ENCODE measurements at regions not wholly inside any gene's neighbourhood (a gene's known extent, or its start where the extent isn't known, plus 50 kb on each side); places are given as distances from the start of the nearest gene placed in this dataset.

DNA sequence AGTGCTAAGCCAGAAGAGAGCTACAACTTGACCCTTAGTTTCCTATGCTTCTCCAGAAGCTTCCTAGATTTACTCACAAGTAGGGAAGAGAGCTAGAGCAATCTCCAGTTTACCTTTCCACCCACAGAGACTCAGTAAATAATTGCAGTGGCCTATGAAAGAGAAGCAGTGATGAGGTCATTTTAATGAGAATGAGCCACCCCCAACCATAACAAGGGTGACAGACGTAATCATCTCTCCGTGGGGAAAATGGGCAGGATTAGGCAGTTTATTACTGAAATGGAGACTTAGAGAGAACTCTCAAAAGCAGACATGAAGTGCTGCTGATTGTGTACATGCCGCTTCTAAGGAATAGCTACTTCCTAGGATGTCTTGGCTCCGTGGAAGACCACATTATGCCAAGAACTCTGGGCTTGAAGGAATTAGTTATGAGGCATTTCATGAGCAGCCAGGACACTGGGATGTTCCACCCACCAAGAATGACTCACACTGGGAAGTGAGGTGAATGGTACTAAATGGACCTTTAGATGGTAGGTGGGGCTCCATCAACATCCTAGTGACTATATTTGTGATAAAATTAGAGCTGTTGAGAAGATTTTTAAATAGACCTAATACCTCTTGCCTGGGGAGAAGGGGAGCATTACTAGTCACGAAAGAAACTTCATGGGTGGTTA is 160.9 kb downstream of the EDEM1 start:
- peaks cover 3% of the 10 kb centered on the region for H3K9me3 ChIP-seq (ENCODE audit: insufficient read depth, low read depth, low read length)
- H3K27me3 Mint-ChIP-seq (ENCODE audit: low read depth, unreplicated experiment): no peaks in the 10 kb centered on the region
- no peak overlapping the region for H3K27ac Mint-ChIP-seq (ENCODE audit: unreplicated experiment)
- DNase-seq (ENCODE audit: low read depth) (peak; percentile 6), FAIRE-seq (no peak)
- H3K4me2 ChIP-seq (ENCODE audit: low read length): peak overlapping the region; percentile 19
- peak overlapping the region; percentile 52 for H2AFZ ChIP-seq (ENCODE audit: low read depth, low read length)
- no peaks in the 10 kb centered on the region for H3K36me3 Mint-ChIP-seq (ENCODE audit: low read depth, unreplicated experiment)
- no peaks in the 10 kb centered on the region for H3K79me2 ChIP-seq (ENCODE audit: insufficient read depth, low read length)
- no peak overlapping the region for H3K4me3 ChIP-seq (ENCODE audit: insufficient read depth, low read depth, low read length)
- H3K4me3 Mint-ChIP-seq (ENCODE audit: unreplicated experiment): no peak overlapping the region
- no peaks in the 10 kb centered on the region for H4K20me1 ChIP-seq (ENCODE audit: insufficient read depth, low read length)
- H3K27ac ChIP-seq (ENCODE audit: low read depth, low read length): no peak overlapping the region
- no peaks in the 10 kb centered on the region for H3K36me3 ChIP-seq (ENCODE audit: insufficient read depth, low read length)
- H3K4me1 Mint-ChIP-seq (ENCODE audit: low read depth, unreplicated experiment): peaks cover 3% of the 10 kb centered on the region
- peaks cover 4% of the 10 kb centered on the region for H3K4me1 ChIP-seq (ENCODE audit: insufficient read depth, low read length)
- no peaks in the 10 kb centered on the region for H3K27me3 ChIP-seq (ENCODE audit: insufficient read depth, low read length)
- TF ChIP-seq, protein P1, sequence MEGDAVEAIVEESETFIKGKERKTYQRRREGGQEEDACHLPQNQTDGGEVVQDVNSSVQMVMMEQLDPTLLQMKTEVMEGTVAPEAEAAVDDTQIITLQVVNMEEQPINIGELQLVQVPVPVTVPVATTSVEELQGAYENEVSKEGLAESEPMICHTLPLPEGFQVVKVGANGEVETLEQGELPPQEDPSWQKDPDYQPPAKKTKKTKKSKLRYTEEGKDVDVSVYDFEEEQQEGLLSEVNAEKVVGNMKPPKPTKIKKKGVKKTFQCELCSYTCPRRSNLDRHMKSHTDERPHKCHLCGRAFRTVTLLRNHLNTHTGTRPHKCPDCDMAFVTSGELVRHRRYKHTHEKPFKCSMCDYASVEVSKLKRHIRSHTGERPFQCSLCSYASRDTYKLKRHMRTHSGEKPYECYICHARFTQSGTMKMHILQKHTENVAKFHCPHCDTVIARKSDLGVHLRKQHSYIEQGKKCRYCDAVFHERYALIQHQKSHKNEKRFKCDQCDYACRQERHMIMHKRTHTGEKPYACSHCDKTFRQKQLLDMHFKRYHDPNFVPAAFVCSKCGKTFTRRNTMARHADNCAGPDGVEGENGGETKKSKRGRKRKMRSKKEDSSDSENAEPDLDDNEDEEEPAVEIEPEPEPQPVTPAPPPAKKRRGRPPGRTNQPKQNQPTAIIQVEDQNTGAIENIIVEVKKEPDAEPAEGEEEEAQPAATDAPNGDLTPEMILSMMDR (IDR thresholded peaks at IDR 0.05; ENCODE audit: insufficient read depth, low read depth, low read length): no peak
- no peak for TF ChIP-seq EZH2 (IDR thresholded peaks at IDR 0.05; ENCODE audit: insufficient read depth, low read length)
- peaks cover 2% of the 10 kb centered on the region for H3K9me3 Mint-ChIP-seq (ENCODE audit: unreplicated experiment)
- no peak overlapping the region for H3K9ac ChIP-seq (ENCODE audit: low read length)

DNA sequence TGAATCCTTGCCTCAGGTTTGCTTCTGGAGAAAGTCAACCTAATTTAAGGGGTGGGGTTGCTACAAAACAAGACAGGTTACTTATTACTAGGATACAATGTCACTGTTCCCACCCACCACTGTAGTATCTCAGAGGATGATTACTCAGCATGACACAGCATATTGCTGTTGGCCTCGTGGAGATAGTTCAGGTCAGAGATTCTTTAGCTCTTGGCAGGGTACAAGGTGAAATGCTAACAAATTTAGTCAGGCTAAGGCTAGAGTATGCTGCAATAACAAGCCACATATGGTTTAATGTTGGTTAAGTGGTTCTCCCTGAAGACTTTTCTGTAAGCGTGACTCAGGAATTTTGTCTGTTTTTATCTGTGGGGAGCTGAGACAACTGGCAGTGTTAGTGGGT is 161.8 kb downstream of the EDEM1 start:
- TF ChIP-seq, protein P1 (IDR thresholded peaks at IDR 0.05; ENCODE audit: insufficient read depth, low read depth, low read length): no peak
- no peak for TF ChIP-seq EZH2 (IDR thresholded peaks at IDR 0.05; ENCODE audit: insufficient read depth, low read length)
- peaks cover 3% of the 10 kb centered on the region for H3K4me1 Mint-ChIP-seq (ENCODE audit: low read depth, unreplicated experiment)
- no peaks in the 10 kb centered on the region for H3K27me3 ChIP-seq (ENCODE audit: insufficient read depth, low read length)
- H3K79me2 ChIP-seq (ENCODE audit: insufficient read depth, low read length): no peaks in the 10 kb centered on the region
- peaks cover 3% of the 10 kb centered on the region for H3K9me3 ChIP-seq (ENCODE audit: insufficient read depth, low read depth, low read length)
- H3K4me3 Mint-ChIP-seq (ENCODE audit: unreplicated experiment): no peak overlapping the region
- no peak overlapping the region for H3K4me2 ChIP-seq (ENCODE audit: low read length)
- H3K4me1 ChIP-seq (ENCODE audit: insufficient read depth, low read length): peaks cover 4% of the 10 kb centered on the region
- H3K9ac ChIP-seq (ENCODE audit: low read length): no peak overlapping the region
- peaks cover 2% of the 10 kb centered on the region for H3K9me3 Mint-ChIP-seq (ENCODE audit: unreplicated experiment)
- H4K20me1 ChIP-seq (ENCODE audit: insufficient read depth, low read length): no peaks in the 10 kb centered on the region
- no peak for DNase-seq (ENCODE audit: low read depth)
- H3K36me3 Mint-ChIP-seq (ENCODE audit: low read depth, unreplicated experiment): no peaks in the 10 kb centered on the region
- H2AFZ ChIP-seq (ENCODE audit: low read depth, low read length): no peak overlapping the region
- H3K4me3 ChIP-seq (ENCODE audit: insufficient read depth, low read depth, low read length): no peak overlapping the region
- no peaks in the 10 kb centered on the region for H3K27me3 Mint-ChIP-seq (ENCODE audit: low read depth, unreplicated experiment)
- FAIRE-seq: no peak
- H3K36me3 ChIP-seq (ENCODE audit: insufficient read depth, low read length): no peaks in the 10 kb centered on the region
- H3K27ac Mint-ChIP-seq (ENCODE audit: unreplicated experiment): no peak overlapping the region
- H3K27ac ChIP-seq (ENCODE audit: low read depth, low read length): no peak overlapping the region

DNA sequence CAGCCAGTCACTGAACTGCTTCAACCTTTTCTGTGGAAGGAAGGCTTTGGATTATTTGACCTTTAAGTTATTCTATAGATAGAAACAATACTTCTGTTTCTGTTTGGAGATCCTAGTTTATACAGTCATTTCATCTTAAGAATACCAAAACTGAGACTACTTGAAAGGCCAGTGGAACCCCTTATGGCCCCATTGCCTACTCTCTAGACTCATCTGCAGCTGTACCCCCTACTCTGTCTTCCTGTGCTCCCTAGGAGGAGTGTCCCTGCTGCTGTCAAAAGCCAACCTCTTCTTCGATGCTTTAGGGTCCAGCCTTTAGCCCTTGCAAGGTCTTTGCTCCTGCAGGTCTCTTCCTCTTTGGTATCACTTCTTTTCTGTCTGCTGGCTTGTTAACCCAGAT is 169.6 kb downstream of the EDEM1 start:
- no peak for FAIRE-seq
- H4K20me1 ChIP-seq (ENCODE audit: insufficient read depth, low read length): no peaks in the 10 kb centered on the region
- no peaks in the 10 kb centered on the region for H3K9me3 ChIP-seq (ENCODE audit: insufficient read depth, low read depth, low read length)
- H3K9ac ChIP-seq (ENCODE audit: low read length): no peak overlapping the region
- TF ChIP-seq EZH2 (IDR thresholded peaks at IDR 0.05; ENCODE audit: insufficient read depth, low read length): no peak
- TF ChIP-seq, protein P1 (IDR thresholded peaks at IDR 0.05; ENCODE audit: insufficient read depth, low read depth, low read length): no peak
- H3K4me1 Mint-ChIP-seq (ENCODE audit: low read depth, unreplicated experiment): no peaks in the 10 kb centered on the region
- no peak for DNase-seq (ENCODE audit: low read depth)
- no peaks in the 10 kb centered on the region for H3K27me3 Mint-ChIP-seq (ENCODE audit: low read depth, unreplicated experiment)
- H3K27me3 ChIP-seq (ENCODE audit: insufficient read depth, low read length): no peaks in the 10 kb centered on the region
- no peak overlapping the region for H3K27ac ChIP-seq (ENCODE audit: low read depth, low read length)
- H3K4me3 ChIP-seq (ENCODE audit: insufficient read depth, low read depth, low read length): no peak overlapping the region
- H3K9me3 Mint-ChIP-seq (ENCODE audit: unreplicated experiment): peaks cover 8% of the 10 kb centered on the region
- no peak overlapping the region for H2AFZ ChIP-seq (ENCODE audit: low read depth, low read length)
- H3K27ac Mint-ChIP-seq (ENCODE audit: unreplicated experiment): no peak overlapping the region
- no peak overlapping the region for H3K4me3 Mint-ChIP-seq (ENCODE audit: unreplicated experiment)
- H3K79me2 ChIP-seq (ENCODE audit: insufficient read depth, low read length): no peaks in the 10 kb centered on the region
- H3K4me2 ChIP-seq (ENCODE audit: low read length): no peak overlapping the region
- H3K36me3 ChIP-seq (ENCODE audit: insufficient read depth, low read length): no peaks in the 10 kb centered on the region
- H3K4me1 ChIP-seq (ENCODE audit: insufficient read depth, low read length): no peaks in the 10 kb centered on the region
- no peaks in the 10 kb centered on the region for H3K36me3 Mint-ChIP-seq (ENCODE audit: low read depth, unreplicated experiment)
